OCI-LY1 (cell line): ENCODE measurements at regions not wholly inside any gene's neighbourhood (a gene's known extent, or its start where the extent isn't known, plus 50 kb on each side); places are given as distances from the start of the nearest gene placed in this dataset.

ENCODE experiments used
- H2AFZ ChIP-seq: fragments of 200-600 bp; sonication (generic), shearing (Covaris generic); 2 replicates; pipeline ENCODE4 v1.6.0; 2014; ENCODE audit warnings: antibody characterized with exemption, mild to moderate bottlenecking, low read length
- H3F3A ChIP-seq: fragments of 200-600 bp; sonication (generic), shearing (Covaris generic); 2 replicates; pipeline ENCODE4 v1.6.0; 2014; ENCODE audit warnings: mild to moderate bottlenecking, antibody characterized with exemption, low read length, moderate library complexity; ENCODE audit not compliant: insufficient read depth
- H3K27ac ChIP-seq: fragments of 200-600 bp; sonication (generic); 2 replicates; pipeline ENCODE4 v1.5.1; 2014; ENCODE audit warnings: low read length, mixed run types, mild to moderate bottlenecking, low read depth; ENCODE audit not compliant: poor library complexity, severe bottlenecking
- H3K27me3 ChIP-seq: fragments of 200-600 bp; sonication (generic); 2 replicates; pipeline ENCODE4 v1.6.0; 2014; ENCODE audit warnings: antibody characterized with exemption, mild to moderate bottlenecking, low read length, moderate library complexity; ENCODE audit not compliant: insufficient read depth
- H3K36me3 ChIP-seq: fragments of 200-600 bp; sonication (generic); 2 replicates; pipeline ENCODE4 v1.6.1; 2014; ENCODE audit warnings: mild to moderate bottlenecking, antibody characterized with exemption, low read length, moderate library complexity, mixed read lengths; ENCODE audit not compliant: insufficient read depth
- H3K4me1 ChIP-seq: fragments of 200-600 bp; sonication (generic); 2 replicates; pipeline ENCODE4 v1.5.1; 2014; ENCODE audit warnings: mild to moderate bottlenecking, low read length, moderate library complexity; ENCODE audit not compliant: insufficient read depth, severe bottlenecking
- H3K4me2 ChIP-seq: fragments of 200-600 bp; sonication (generic), shearing (Covaris generic); 2 replicates; pipeline ENCODE4 v1.6.1; 2014; ENCODE audit warnings: low read length
- H3K4me3 ChIP-seq: fragments of 200-600 bp; sonication (generic); 2 replicates; pipeline ENCODE4 v1.5.1; 2014; ENCODE audit warnings: low read length, low read depth, mild to moderate bottlenecking, mixed read lengths; ENCODE audit not compliant: poor library complexity, severe bottlenecking
- H3K79me2 ChIP-seq: fragments of 200-600 bp; shearing (Covaris generic); 2 replicates; pipeline ENCODE4 v1.6.1; 2016; ENCODE audit warnings: mixed run types, low read length, mixed read lengths; ENCODE audit not compliant: insufficient read depth
- H3K9ac ChIP-seq: fragments of 200-600 bp; sonication (generic), shearing (Covaris generic); 2 replicates; pipeline ENCODE4 v1.6.1; 2014; ENCODE audit warnings: mild to moderate bottlenecking, low read length, mixed read lengths
- H3K9me2 ChIP-seq: fragments of 200-600 bp; sonication (generic), shearing (Covaris generic); 2 replicates; pipeline ENCODE4 v1.6.1; 2014; ENCODE audit warnings: low read depth, mild to moderate bottlenecking, low read length, mixed read lengths
- H3K9me3 ChIP-seq: fragments of 200-600 bp; shearing (Covaris generic); 2 replicates; pipeline ENCODE4 v1.6.1; 2014; ENCODE audit warnings: low read length, mixed read lengths
- H4K20me1 ChIP-seq: fragments of 200-600 bp; sonication (generic), shearing (Covaris generic); 2 replicates; pipeline ENCODE4 v1.6.0; 2016; ENCODE audit warnings: mild to moderate bottlenecking, low read length; ENCODE audit not compliant: insufficient read depth
- EZH2 ChIP-seq: fragments of 200-600 bp; sonication (generic), shearing (Covaris generic); IDR thresholded peaks from 2 replicates; pipeline ENCODE4 v1.8.0; 2017; ENCODE audit warnings: borderline replicate concordance, mixed run types, mild to moderate bottlenecking, antibody characterized with exemption, low read length, moderate library complexity, mixed read lengths
- TF ChIP-seq, protein P1 (sequence below): fragments of 200-600 bp; sonication (generic), shearing (Covaris generic); IDR thresholded peaks from 2 replicates; pipeline ENCODE4 v1.5.1; 2017; ENCODE audit warnings: mild to moderate bottlenecking, antibody characterized with exemption, low read length, moderate library complexity, mixed read lengths

GRCh38 chr4:129926936-129927335 is 831.0 kb downstream of the C4orf33 start:
- H3F3A ChIP-seq, result no peaks in the 10 kb centered on the region
- H3K27me3 ChIP-seq, result no peaks in the 10 kb centered on the region
- no peaks in the 10 kb centered on the region for H4K20me1 ChIP-seq
- TF ChIP-seq EZH2, result no peak
- TF ChIP-seq, protein P1, sequence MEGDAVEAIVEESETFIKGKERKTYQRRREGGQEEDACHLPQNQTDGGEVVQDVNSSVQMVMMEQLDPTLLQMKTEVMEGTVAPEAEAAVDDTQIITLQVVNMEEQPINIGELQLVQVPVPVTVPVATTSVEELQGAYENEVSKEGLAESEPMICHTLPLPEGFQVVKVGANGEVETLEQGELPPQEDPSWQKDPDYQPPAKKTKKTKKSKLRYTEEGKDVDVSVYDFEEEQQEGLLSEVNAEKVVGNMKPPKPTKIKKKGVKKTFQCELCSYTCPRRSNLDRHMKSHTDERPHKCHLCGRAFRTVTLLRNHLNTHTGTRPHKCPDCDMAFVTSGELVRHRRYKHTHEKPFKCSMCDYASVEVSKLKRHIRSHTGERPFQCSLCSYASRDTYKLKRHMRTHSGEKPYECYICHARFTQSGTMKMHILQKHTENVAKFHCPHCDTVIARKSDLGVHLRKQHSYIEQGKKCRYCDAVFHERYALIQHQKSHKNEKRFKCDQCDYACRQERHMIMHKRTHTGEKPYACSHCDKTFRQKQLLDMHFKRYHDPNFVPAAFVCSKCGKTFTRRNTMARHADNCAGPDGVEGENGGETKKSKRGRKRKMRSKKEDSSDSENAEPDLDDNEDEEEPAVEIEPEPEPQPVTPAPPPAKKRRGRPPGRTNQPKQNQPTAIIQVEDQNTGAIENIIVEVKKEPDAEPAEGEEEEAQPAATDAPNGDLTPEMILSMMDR, result peak; percentile 21; the same call in 1 of the 2 replicates
- no peak overlapping the region for H3K9ac ChIP-seq
- H3K27ac ChIP-seq, result no peak overlapping the region
- H3K36me3 ChIP-seq, result no peaks in the 10 kb centered on the region
- no peaks in the 10 kb centered on the region for H3K79me2 ChIP-seq
- H2AFZ ChIP-seq, result no peak overlapping the region
- no peak overlapping the region for H3K4me2 ChIP-seq
- no peaks in the 10 kb centered on the region for H3K9me2 ChIP-seq
- H3K4me1 ChIP-seq, result no peaks in the 10 kb centered on the region
- no peak overlapping the region for H3K4me3 ChIP-seq
- H3K9me3 ChIP-seq, result no peaks in the 10 kb centered on the region

DNA sequence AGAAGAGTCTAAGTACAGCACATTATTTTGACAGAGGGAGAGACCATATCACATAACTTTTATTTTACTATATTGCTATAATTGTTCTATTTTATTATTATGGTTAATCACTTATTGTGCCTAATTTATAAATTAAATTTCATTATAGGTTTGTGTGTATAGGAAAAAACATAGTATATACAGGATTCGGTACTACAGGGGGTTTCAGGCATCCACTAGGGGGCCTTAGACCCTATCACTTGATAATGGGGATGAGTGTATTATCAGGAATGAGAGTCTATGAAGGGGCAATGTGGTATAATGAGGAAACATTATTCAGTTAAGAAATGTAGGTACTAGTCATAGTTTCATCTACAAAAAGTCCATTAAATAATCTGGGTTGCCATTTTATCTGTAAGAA is 833.1 kb downstream of the C4orf33 start:
- Histone ChIP-seq H3K4me1 (no peaks in the 10 kb centered on the region), H3K9me2 (no peaks in the 10 kb centered on the region), H3K4me3 (no peak overlapping the region), H2AFZ (no peak overlapping the region), H3K36me3 (no peaks in the 10 kb centered on the region), H4K20me1 (no peaks in the 10 kb centered on the region), H3F3A (no peaks in the 10 kb centered on the region), H3K9me3 (no peaks in the 10 kb centered on the region), H3K27me3 (no peaks in the 10 kb centered on the region), H3K4me2 (no peak overlapping the region), H3K79me2 (no peaks in the 10 kb centered on the region), H3K27ac (no peak overlapping the region), H3K9ac (no peak overlapping the region)
- TF ChIP-seq EZH2, result no peak
- TF ChIP-seq, protein P1, result peak; percentile 44

DNA sequence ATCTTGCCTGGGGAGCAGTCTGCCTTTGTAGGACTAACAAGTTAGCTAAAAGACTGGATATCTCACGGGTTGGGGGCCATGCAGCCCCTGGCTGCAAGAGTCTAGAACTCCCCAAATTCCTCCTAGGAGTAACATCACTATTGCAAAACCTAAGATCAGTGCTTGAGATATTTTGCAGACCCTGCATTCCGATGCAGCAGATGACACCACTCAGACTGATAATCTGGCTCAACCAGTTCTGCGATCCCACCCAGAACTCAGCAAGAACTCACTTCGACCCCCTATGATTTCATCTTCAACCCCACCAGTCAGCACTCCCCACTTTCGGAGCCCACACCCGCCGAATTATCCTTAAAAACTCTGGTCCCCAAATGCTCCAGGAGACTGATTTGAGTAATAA is 834.0 kb downstream of the C4orf33 start:
- no peak overlapping the region for H3K4me2 ChIP-seq
- H3F3A ChIP-seq, result no peaks in the 10 kb centered on the region
- no peak overlapping the region for H2AFZ ChIP-seq
- H3K27ac ChIP-seq, result no peak overlapping the region
- TF ChIP-seq, protein P1, result no peak
- TF ChIP-seq EZH2, result no peak
- no peaks in the 10 kb centered on the region for H3K9me3 ChIP-seq
- H3K4me1 ChIP-seq, result no peaks in the 10 kb centered on the region
- no peaks in the 10 kb centered on the region for H3K36me3 ChIP-seq
- H3K79me2 ChIP-seq, result no peaks in the 10 kb centered on the region
- H3K27me3 ChIP-seq, result no peaks in the 10 kb centered on the region
- no peaks in the 10 kb centered on the region for H4K20me1 ChIP-seq
- H3K9ac ChIP-seq, result no peak overlapping the region
- H3K4me3 ChIP-seq, result no peak overlapping the region
- no peaks in the 10 kb centered on the region for H3K9me2 ChIP-seq
